ENCODE measurements at regions not wholly inside any gene's neighbourhood (a gene's known extent, or its start where the extent isn't known, plus 50 kb on each side); places are given as distances from the start of the nearest gene placed in this dataset.

GRCh38 chr4:87716371-87717265 is 66.5 kb downstream of the DMP1 start:
- Histone ChIP-seq H3K4me3 (replicated peaks; ENCODE audit: insufficient read depth, low read length) (no peak overlapping the region), H3K27me3 (ENCODE audit: insufficient read depth, poor library complexity, severe bottlenecking) (no peaks in the 10 kb centered on the region), H3K27ac (replicated peaks) (no peak overlapping the region)
- no peak for TF ChIP-seq SPI1 (IDR thresholded peaks at IDR 0.05; ENCODE audit: borderline replicate concordance, low read depth)
- DNase-seq (ENCODE audit: low read depth in 1 of 2, low spot score in 1 of 2) = no peak

DNA sequence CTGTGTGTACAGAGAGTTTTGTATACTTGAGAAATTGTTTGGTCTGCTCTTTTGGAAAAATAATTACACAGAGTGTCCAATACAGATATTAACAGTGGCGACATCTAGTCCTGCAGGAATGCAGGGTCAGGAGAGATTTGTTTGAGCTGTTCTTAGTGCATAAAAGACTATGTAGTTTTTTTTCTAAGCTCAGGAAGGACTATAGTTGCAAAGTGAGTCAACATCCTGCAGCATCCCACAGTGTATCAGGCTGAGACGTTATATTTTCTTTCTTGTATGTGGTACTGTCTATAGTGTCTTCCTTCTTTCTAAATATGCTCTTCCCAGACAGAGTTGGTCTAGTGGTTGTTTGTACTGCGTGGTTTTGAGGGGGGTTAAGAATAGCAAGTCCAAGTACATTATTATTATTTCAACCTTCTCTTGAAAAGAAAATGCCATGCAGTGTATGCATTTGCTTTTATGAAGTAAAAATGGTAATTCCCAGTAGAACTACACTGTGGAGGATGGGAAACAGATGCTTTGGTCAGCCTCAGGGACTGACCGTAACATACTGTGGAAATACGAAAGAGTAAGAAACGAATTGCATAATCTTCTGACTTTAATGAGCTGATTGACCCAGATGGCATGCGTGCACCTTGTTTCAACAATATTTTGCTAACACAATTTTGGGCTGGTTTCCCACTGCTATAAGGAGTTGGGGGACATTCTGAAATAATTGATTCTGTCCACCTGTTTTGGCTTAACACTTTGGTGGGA is 67.4 kb downstream of the DMP1 start:
- no peak overlapping the region for H3K27ac ChIP-seq (replicated peaks)
- H3K27me3 ChIP-seq (ENCODE audit: insufficient read depth, poor library complexity, severe bottlenecking) = no peaks in the 10 kb centered on the region
- no peak for DNase-seq (ENCODE audit: low read depth in 1 of 2, low spot score in 1 of 2)
- no peak overlapping the region for H3K4me3 ChIP-seq (replicated peaks; ENCODE audit: insufficient read depth, low read length)
- TF ChIP-seq, protein P1, sequence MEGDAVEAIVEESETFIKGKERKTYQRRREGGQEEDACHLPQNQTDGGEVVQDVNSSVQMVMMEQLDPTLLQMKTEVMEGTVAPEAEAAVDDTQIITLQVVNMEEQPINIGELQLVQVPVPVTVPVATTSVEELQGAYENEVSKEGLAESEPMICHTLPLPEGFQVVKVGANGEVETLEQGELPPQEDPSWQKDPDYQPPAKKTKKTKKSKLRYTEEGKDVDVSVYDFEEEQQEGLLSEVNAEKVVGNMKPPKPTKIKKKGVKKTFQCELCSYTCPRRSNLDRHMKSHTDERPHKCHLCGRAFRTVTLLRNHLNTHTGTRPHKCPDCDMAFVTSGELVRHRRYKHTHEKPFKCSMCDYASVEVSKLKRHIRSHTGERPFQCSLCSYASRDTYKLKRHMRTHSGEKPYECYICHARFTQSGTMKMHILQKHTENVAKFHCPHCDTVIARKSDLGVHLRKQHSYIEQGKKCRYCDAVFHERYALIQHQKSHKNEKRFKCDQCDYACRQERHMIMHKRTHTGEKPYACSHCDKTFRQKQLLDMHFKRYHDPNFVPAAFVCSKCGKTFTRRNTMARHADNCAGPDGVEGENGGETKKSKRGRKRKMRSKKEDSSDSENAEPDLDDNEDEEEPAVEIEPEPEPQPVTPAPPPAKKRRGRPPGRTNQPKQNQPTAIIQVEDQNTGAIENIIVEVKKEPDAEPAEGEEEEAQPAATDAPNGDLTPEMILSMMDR (IDR thresholded peaks at IDR 0.05; ENCODE audit: insufficient read depth, low read length) = no peak
- no peak for TF ChIP-seq POLR2AphosphoS5 (IDR thresholded peaks at IDR 0.05; ENCODE audit: low read depth)
- TF ChIP-seq GABPA (IDR thresholded peaks at IDR 0.05; ENCODE audit: low read depth) = no peak
- TF ChIP-seq SPI1 (IDR thresholded peaks at IDR 0.05; ENCODE audit: borderline replicate concordance, low read depth) = no peak
- TF ChIP-seq, protein P2, sequence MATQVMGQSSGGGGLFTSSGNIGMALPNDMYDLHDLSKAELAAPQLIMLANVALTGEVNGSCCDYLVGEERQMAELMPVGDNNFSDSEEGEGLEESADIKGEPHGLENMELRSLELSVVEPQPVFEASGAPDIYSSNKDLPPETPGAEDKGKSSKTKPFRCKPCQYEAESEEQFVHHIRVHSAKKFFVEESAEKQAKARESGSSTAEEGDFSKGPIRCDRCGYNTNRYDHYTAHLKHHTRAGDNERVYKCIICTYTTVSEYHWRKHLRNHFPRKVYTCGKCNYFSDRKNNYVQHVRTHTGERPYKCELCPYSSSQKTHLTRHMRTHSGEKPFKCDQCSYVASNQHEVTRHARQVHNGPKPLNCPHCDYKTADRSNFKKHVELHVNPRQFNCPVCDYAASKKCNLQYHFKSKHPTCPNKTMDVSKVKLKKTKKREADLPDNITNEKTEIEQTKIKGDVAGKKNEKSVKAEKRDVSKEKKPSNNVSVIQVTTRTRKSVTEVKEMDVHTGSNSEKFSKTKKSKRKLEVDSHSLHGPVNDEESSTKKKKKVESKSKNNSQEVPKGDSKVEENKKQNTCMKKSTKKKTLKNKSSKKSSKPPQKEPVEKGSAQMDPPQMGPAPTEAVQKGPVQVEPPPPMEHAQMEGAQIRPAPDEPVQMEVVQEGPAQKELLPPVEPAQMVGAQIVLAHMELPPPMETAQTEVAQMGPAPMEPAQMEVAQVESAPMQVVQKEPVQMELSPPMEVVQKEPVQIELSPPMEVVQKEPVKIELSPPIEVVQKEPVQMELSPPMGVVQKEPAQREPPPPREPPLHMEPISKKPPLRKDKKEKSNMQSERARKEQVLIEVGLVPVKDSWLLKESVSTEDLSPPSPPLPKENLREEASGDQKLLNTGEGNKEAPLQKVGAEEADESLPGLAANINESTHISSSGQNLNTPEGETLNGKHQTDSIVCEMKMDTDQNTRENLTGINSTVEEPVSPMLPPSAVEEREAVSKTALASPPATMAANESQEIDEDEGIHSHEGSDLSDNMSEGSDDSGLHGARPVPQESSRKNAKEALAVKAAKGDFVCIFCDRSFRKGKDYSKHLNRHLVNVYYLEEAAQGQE (IDR thresholded peaks at IDR 0.05; ENCODE audit: insufficient replicate concordance, low read depth) = no peak

GRCh38 chr4:87718217-87718835 is 68.2 kb downstream of the DMP1 start:
- Histone ChIP-seq H3K4me3 (replicated peaks; ENCODE audit: insufficient read depth, low read length) (no peak overlapping the region), H3K27me3 (ENCODE audit: insufficient read depth, poor library complexity, severe bottlenecking) (no peaks in the 10 kb centered on the region), H3K27ac (replicated peaks) (no peak overlapping the region)
- TF ChIP-seq, protein P1 (IDR thresholded peaks at IDR 0.05; ENCODE audit: insufficient read depth, low read length) = no peak
- TF ChIP-seq, protein P2 (IDR thresholded peaks at IDR 0.05; ENCODE audit: insufficient replicate concordance, low read depth) = no peak
- TF ChIP-seq POLR2AphosphoS5 (IDR thresholded peaks at IDR 0.05; ENCODE audit: low read depth) (no peak), GABPA (IDR thresholded peaks at IDR 0.05; ENCODE audit: low read depth) (no peak), SPI1 (IDR thresholded peaks at IDR 0.05; ENCODE audit: borderline replicate concordance, low read depth) (no peak)
- DNase-seq (ENCODE audit: low read depth in 1 of 2, low spot score in 1 of 2) = no peak
